ENCODE measurements at regions not wholly inside any gene's neighbourhood (a gene's known extent, or its start where the extent isn't known, plus 50 kb on each side); places are given as distances from the start of the nearest gene placed in this dataset.
"Not testable (repeated sequence)": the region's sequence is repeated elsewhere in the genome, so short reads cannot be mapped to it uniquely, and the experiment has no call there.

- DNase-seq (ENCODE audit: low read depth in 1 of 2, low spot score in 1 of 2), result no peak
Observed at GRCh38 chr4:188717661-188718060, 578.4 kb downstream of the TRIML1 start.

- no peak for DNase-seq (ENCODE audit: low read depth in 1 of 2, low spot score in 1 of 2)
Observed at GRCh38 chr4:188719794-188720193, 580.6 kb downstream of the TRIML1 start.

GRCh38 chr4:188722911-188723310, 583.7 kb downstream of the TRIML1 start:
- no peak for DNase-seq (ENCODE audit: low read depth in 1 of 2, low spot score in 1 of 2)

- no peak for DNase-seq (ENCODE audit: low read depth in 1 of 2, low spot score in 1 of 2)
Observed at GRCh38 chr4:188727746-188728145, 588.5 kb downstream of the TRIML1 start.

GRCh38 chr4:188728359-188728758, 589.1 kb downstream of the TRIML1 start:
- no peak for DNase-seq (ENCODE audit: low read depth in 1 of 2, low spot score in 1 of 2)

GRCh38 chr4:188732131-188732530, 592.9 kb downstream of the TRIML1 start:
- DNase-seq (ENCODE audit: low read depth in 1 of 2, low spot score in 1 of 2), result no peak

GRCh38 chr4:188735082-188735481, 595.8 kb downstream of the TRIML1 start:
- no peak for DNase-seq (ENCODE audit: low read depth in 1 of 2, low spot score in 1 of 2)

- no peak for DNase-seq (ENCODE audit: low read depth in 1 of 2, low spot score in 1 of 2)
Observed at GRCh38 chr4:188737251-188738002, 598.2 kb downstream of the TRIML1 start.

GRCh38 chr4:188738290-188738689, 599.0 kb downstream of the TRIML1 start:
- DNase-seq (ENCODE audit: low read depth in 1 of 2, low spot score in 1 of 2), result not testable (repeated sequence)

GRCh38 chr4:188740172-188740571, 600.9 kb downstream of the TRIML1 start:
- DNase-seq (ENCODE audit: low read depth in 1 of 2, low spot score in 1 of 2), result not testable (repeated sequence)

GRCh38 chr4:188740791-188741190, 601.5 kb downstream of the TRIML1 start:
- DNase-seq (ENCODE audit: low read depth in 1 of 2, low spot score in 1 of 2), result not testable (repeated sequence)

- DNase-seq (ENCODE audit: low read depth in 1 of 2, low spot score in 1 of 2), result no peak
Observed at GRCh38 chr4:188754372-188755002, 615.2 kb downstream of the TRIML1 start.

GRCh38 chr4:188767496-188767895, 628.3 kb downstream of the TRIML1 start:
- DNase-seq (ENCODE audit: low read depth in 1 of 2, low spot score in 1 of 2), result no peak

GRCh38 chr4:188778905-188779304, 639.7 kb downstream of the TRIML1 start:
- DNase-seq (ENCODE audit: low read depth in 1 of 2, low spot score in 1 of 2), result no peak

- no peak for DNase-seq (ENCODE audit: low read depth in 1 of 2, low spot score in 1 of 2)
Observed at GRCh38 chr4:188779581-188779980, 640.3 kb downstream of the TRIML1 start.

- no peak for DNase-seq (ENCODE audit: low read depth in 1 of 2, low spot score in 1 of 2)
Observed at GRCh38 chr4:188780028-188780427, 640.8 kb downstream of the TRIML1 start.

GRCh38 chr4:188780686-188781085, 641.4 kb downstream of the TRIML1 start:
- no peak for DNase-seq (ENCODE audit: low read depth in 1 of 2, low spot score in 1 of 2)

GRCh38 chr4:188781655-188782054, 642.4 kb downstream of the TRIML1 start:
- no peak for DNase-seq (ENCODE audit: low read depth in 1 of 2, low spot score in 1 of 2)

GRCh38 chr4:188783175-188783574, 643.9 kb downstream of the TRIML1 start:
- no peak for DNase-seq (ENCODE audit: low read depth in 1 of 2, low spot score in 1 of 2)

- DNase-seq (ENCODE audit: low read depth in 1 of 2, low spot score in 1 of 2), result no peak
Observed at GRCh38 chr4:188783606-188784160, 644.4 kb downstream of the TRIML1 start.

GRCh38 chr4:188796600-188796999, 657.4 kb downstream of the TRIML1 start:
- DNase-seq (ENCODE audit: low read depth in 1 of 2, low spot score in 1 of 2), result not testable (repeated sequence)

GRCh38 chr4:188797011-188797410, 657.8 kb downstream of the TRIML1 start:
- DNase-seq (ENCODE audit: low read depth in 1 of 2, low spot score in 1 of 2), result not testable (repeated sequence)
